SK-N-SH treated with all-trans-retinoic acid at 6 μM for 48 hours (cell line): ENCODE measurements at regions not wholly inside any gene's neighbourhood (a gene's known extent, or its start where the extent isn't known, plus 50 kb on each side); places are given as distances from the start of the nearest gene placed in this dataset.

Experiments
- ATAC-seq: fragments of 200-7000 bp; cut with Tn5 transposase; 3 replicates; pipeline ENCODE4 v1.9.1; 2020; ENCODE audit warnings: mild to moderate bottlenecking, moderate library complexity
- ARNTL ChIP-seq: fragments of 450-650 bp; formaldehyde crosslinking; IDR thresholded peaks from 2 replicates; pipeline ENCODE4 v1.5.0; 2020; ENCODE audit warnings: low read depth, mild to moderate bottlenecking, moderate library complexity, borderline replicate concordance
- BACH2 ChIP-seq: fragments of 250-450 bp; sonication (Bioruptor Pico); IDR thresholded peaks from 2 replicates; pipeline ENCODE4 v1.9.0; 2021; ENCODE audit warnings: mild to moderate bottlenecking, borderline replicate concordance
- CREB5 ChIP-seq: fragments of 250-450 bp; sonication (Bioruptor Pico); IDR thresholded peaks from 2 replicates; pipeline ENCODE4 v1.5.1; 2020; ENCODE audit warnings: low read depth, mild to moderate bottlenecking, moderate library complexity
- CSDC2 ChIP-seq: fragments of 250-450 bp; sonication (Bioruptor Pico); IDR thresholded peaks from 2 replicates; pipeline ENCODE4 v1.5.0; 2020; ENCODE audit warnings: mild to moderate bottlenecking, moderate library complexity
- CSRNP3 ChIP-seq: fragments of 250-450 bp; sonication (Bioruptor Pico); IDR thresholded peaks from 2 replicates; pipeline ENCODE4 v1.5.1; 2021; ENCODE audit warnings: mild to moderate bottlenecking, moderate library complexity
- ESRRG ChIP-seq: fragments of 250-450 bp; sonication (Bioruptor Pico); IDR thresholded peaks from 2 replicates; pipeline ENCODE4 v1.6.1; 2021; ENCODE audit warnings: mild to moderate bottlenecking
- GLIS3 ChIP-seq: fragments of 250-450 bp; sonication (Bioruptor Pico); IDR thresholded peaks from 2 replicates; pipeline ENCODE4 v1.5.0; 2020; ENCODE audit warnings: mild to moderate bottlenecking, moderate library complexity
- ISL1 ChIP-seq: fragments of 250-450 bp; sonication (Bioruptor Pico); IDR thresholded peaks from 2 replicates; pipeline ENCODE4 v2.1.2; 2022; ENCODE audit warnings: mild to moderate bottlenecking, moderate library complexity
- OSR1 ChIP-seq: fragments of 250-450 bp; sonication (Bioruptor Pico); IDR thresholded peaks from 2 replicates; pipeline ENCODE4 v1.8.0; 2022; ENCODE audit warnings: moderate library complexity, mild to moderate bottlenecking, inconsistent platforms
- PPARA ChIP-seq: fragments of 250-450 bp; sonication (Bioruptor Pico); IDR thresholded peaks from 2 replicates; pipeline ENCODE4 v1.5.0; 2020; ENCODE audit warnings: mild to moderate bottlenecking, borderline replicate concordance
- RARB ChIP-seq: fragments of 250-450 bp; sonication (Bioruptor Pico); IDR thresholded peaks from 2 replicates; pipeline ENCODE4 v1.8.0; 2021; ENCODE audit warnings: mild to moderate bottlenecking, moderate library complexity
- SNAI2 ChIP-seq: fragments of 250-450 bp; sonication (Bioruptor Pico); IDR thresholded peaks from 2 replicates; pipeline ENCODE4 v1.5.0; 2020; ENCODE audit warnings: mild to moderate bottlenecking, moderate library complexity
- TCF4 ChIP-seq: fragments of 250-450 bp; sonication (Bioruptor Pico); IDR thresholded peaks from 2 replicates; pipeline ENCODE4 v1.8.0; 2021; ENCODE audit warnings: mild to moderate bottlenecking, moderate library complexity, borderline replicate concordance
- TOX ChIP-seq: fragments of 250-450 bp; sonication (Bioruptor Pico); IDR thresholded peaks from 2 replicates; pipeline ENCODE4 v1.8.0; 2021; ENCODE audit warnings: mild to moderate bottlenecking, moderate library complexity, borderline replicate concordance
- ZC3H10 ChIP-seq: fragments of 250-450 bp; sonication (Bioruptor Pico); IDR thresholded peaks from 2 replicates; pipeline ENCODE4 v1.5.1; 2021; ENCODE audit warnings: mild to moderate bottlenecking, moderate library complexity
- ZFP3 ChIP-seq: fragments of 250-450 bp; sonication (Bioruptor Pico); IDR thresholded peaks from 2 replicates; pipeline ENCODE4 v1.5.0; 2020; ENCODE audit warnings: mild to moderate bottlenecking, moderate library complexity
- ZNF565 ChIP-seq: fragments of 450-650 bp; formaldehyde crosslinking; conservative IDR thresholded peaks from 2 replicates; pipeline ENCODE4 v1.5.0; 2020; ENCODE audit warnings: low read depth, mild to moderate bottlenecking, moderate library complexity
- ZNF70 ChIP-seq: fragments of 450-650 bp; formaldehyde crosslinking; IDR thresholded peaks from 2 replicates; pipeline ENCODE4 v1.5.0; 2020; ENCODE audit warnings: mild to moderate bottlenecking, moderate library complexity
- ZNF8 ChIP-seq: fragments of 450-650 bp; formaldehyde crosslinking; IDR thresholded peaks from 2 replicates; pipeline ENCODE4 v1.5.0; 2020; ENCODE audit warnings: mild to moderate bottlenecking, moderate library complexity
- TF ChIP-seq, protein P1 (sequence below): fragments of 250-450 bp; sonication (Bioruptor Pico); IDR thresholded peaks from 2 replicates; pipeline ENCODE4 v1.8.0; 2020; ENCODE audit warnings: mild to moderate bottlenecking, moderate library complexity, borderline replicate concordance

DNA sequence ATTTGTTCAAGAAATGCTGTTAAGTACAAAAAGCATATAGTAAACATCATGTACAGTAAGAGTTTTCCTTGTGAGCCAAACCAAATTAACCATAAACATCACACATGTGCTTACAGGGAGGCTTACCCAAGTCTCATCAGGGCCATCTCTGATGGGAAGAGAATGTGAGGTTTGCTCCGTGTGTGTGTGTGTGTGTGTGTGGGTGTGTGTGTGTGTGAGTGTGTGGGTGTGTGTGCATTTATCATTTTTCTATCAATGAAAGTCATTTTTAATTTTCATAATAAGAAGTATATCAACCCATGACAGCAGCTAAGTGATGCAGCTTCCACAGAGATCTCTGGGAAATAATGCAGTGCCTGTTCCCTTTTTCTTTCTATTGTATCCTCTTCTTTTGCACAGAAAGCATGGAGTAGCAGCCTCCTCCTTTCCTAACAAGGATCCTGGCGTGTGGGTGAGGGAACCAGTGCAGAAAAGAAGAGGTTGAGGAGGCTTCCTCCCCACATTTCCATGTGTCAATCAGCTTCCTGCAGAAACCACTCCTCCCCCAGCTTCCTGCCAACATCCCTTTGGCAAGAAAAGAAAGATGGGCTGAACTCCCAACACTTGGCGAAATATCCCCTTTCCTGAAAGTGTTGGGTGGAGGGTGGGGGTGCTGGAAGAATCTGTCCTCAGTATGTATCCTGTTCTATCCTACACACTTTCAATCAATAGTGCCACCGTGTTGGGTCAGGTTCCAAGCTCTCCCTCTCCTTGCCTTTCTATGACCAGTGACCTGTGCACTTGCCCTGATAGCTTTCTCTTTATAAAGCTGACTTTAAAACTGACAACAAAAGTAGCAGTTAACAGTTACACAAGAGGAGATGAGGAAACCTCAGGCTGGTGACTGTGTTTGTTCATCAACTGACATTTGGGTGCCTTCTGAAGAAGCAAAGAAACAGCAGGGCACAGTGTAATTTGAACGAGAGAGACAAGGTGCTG, 251.8 kb upstream of the CITED2 start:
- TF ChIP-seq OSR1 (CRISPR knock-in tag), result no peak
- TF ChIP-seq CSRNP3 (CRISPR knock-in tag), result no peak
- TF ChIP-seq ARNTL (CRISPR knock-in tag), result no peak
- no peak for TF ChIP-seq TCF4
- no peak for TF ChIP-seq ESRRG (CRISPR knock-in tag)
- no peak for TF ChIP-seq TOX (CRISPR knock-in tag)
- TF ChIP-seq SNAI2 (CRISPR knock-in tag), result no peak
- no peak for TF ChIP-seq GLIS3 (CRISPR knock-in tag)
- TF ChIP-seq ZC3H10 (CRISPR knock-in tag), result no peak
- TF ChIP-seq ZNF565 (CRISPR knock-in tag), result no peak
- no peak for TF ChIP-seq BACH2 (CRISPR knock-in tag)
- no peak for TF ChIP-seq RARB
- no peak for TF ChIP-seq CSDC2 (CRISPR knock-in tag)
- ATAC-seq, result no peak

GRCh38 chr6:139625081-139625939, 250.9 kb upstream of the CITED2 start:
- TF ChIP-seq PPARA (CRISPR knock-in tag) (no peak), ZNF565 (CRISPR knock-in tag) (no peak), ZC3H10 (CRISPR knock-in tag) (no peak), GLIS3 (CRISPR knock-in tag) (no peak)
- no peak for ATAC-seq

DNA sequence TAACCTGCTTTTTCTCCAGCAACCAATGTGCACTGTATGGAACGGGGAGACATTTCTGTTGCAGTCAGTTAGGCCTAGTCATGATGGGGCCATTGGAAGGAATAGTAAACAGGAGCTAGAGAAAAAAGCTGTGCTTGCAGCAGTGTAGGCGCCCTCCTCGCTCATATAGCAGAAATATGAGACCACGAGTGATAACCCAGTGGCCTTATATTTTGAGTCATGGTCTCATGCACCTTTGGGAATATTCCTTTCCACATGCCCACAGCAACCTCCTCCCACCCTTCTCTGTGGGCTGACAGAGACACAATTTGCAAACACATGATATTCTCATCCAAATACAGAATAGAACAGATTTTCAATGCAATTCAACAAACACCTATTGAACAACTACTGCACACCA, 248.9 kb upstream of the CITED2 start:
- ATAC-seq, result no peak

More for the DNA sequence above, 248.9 kb upstream of the CITED2 start:
- TF ChIP-seq, protein P1, sequence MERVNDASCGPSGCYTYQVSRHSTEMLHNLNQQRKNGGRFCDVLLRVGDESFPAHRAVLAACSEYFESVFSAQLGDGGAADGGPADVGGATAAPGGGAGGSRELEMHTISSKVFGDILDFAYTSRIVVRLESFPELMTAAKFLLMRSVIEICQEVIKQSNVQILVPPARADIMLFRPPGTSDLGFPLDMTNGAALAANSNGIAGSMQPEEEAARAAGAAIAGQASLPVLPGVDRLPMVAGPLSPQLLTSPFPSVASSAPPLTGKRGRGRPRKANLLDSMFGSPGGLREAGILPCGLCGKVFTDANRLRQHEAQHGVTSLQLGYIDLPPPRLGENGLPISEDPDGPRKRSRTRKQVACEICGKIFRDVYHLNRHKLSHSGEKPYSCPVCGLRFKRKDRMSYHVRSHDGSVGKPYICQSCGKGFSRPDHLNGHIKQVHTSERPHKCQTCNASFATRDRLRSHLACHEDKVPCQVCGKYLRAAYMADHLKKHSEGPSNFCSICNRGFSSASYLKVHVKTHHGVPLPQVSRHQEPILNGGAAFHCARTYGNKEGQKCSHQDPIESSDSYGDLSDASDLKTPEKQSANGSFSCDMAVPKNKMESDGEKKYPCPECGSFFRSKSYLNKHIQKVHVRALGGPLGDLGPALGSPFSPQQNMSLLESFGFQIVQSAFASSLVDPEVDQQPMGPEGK (CRISPR knock-in tag), result no peak
- TF ChIP-seq ZNF565 (CRISPR knock-in tag) (no peak), RARB (no peak), ZNF70 (CRISPR knock-in tag) (no peak), CREB5 (CRISPR knock-in tag) (no peak), ZNF8 (CRISPR knock-in tag) (no peak), ZFP3 (CRISPR knock-in tag) (no peak), BACH2 (CRISPR knock-in tag) (no peak), TOX (CRISPR knock-in tag) (no peak), TCF4 (no peak), GLIS3 (CRISPR knock-in tag) (no peak), ISL1 (CRISPR knock-in tag) (no peak), CSDC2 (CRISPR knock-in tag) (no peak), CSRNP3 (CRISPR knock-in tag) (no peak)
